HG03342 (cell line): ENCODE measurements at regions not wholly inside any gene's neighbourhood (a gene's known extent, or its start where the extent isn't known, plus 50 kb on each side); places are given as distances from the start of the nearest gene placed in this dataset.
"Not testable (repeated sequence)": the region's sequence is repeated elsewhere in the genome, so short reads cannot be mapped to it uniquely, and the experiment has no call there.

Experiments
- ATAC-seq: cut with Tn5 transposase; IDR thresholded peaks from one replicate; pipeline ENCODE4 v1.9.1; 2021; ENCODE audit warnings: mild to moderate bottlenecking, moderate library complexity; ENCODE audit not compliant: unreplicated experiment

DNA sequence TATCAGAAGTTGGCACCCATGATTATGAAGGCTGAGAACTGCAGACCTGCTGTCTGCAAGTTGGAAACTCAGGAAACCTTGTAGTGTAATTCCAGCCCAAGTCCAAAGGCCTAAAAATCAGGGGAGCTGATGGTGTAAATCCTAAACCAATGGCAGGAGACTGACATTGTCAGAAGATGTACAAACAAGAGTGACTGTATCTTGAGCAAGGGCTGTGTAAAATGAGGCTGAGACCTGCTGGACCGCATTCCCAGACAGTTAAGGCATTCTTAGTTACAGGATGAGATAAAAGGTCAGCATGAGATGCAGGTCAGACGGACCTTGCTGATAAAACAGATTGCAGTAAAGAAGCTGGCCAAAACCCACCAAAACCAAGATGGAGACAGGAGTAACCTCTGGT lies 147.7 kb downstream of the COG6 start:
- ATAC-seq = no peak

GRCh38 chr13:39803851-39804250 lies 148.4 kb downstream of the COG6 start:
- no peak for ATAC-seq

DNA sequence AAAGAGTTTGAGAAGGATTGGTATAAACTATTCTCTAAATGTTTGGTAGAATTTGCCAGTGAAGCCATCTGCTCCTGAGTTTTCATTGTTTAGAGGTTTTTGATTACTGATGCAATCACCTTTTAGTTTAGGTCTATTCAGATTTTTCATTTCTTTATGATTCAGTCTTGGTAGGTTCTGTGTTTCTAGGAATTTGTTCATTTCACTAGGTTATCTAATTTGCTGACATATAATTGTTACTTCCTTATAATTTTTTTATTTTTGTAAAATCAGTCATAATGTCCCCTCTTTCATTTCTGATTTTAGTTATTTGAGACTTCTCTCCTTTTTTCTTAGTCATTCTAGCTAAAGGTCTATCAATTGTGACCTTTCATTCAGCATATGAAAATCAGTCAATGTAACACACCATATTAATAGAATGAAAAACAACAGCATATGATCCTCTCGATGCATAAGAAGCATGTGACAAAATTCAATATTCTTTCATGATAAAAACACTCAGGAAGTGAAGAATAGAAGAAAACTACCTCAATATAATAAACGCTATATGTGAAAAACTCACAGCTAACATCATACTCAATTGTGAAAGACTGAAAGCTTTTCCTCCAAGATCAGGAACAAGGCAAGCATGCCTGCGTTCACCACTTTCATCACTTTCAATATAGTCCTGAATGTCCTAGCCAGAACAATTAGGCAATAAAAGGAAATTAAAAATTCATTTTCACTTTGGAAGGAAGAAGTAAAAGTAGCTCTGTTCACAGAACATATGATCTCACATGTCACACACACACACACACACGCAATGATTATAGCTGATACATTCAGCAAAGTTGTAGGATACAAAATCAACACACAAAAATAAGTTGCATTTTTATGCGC lies 149.1 kb downstream of the COG6 start:
- ATAC-seq = no peak

DNA sequence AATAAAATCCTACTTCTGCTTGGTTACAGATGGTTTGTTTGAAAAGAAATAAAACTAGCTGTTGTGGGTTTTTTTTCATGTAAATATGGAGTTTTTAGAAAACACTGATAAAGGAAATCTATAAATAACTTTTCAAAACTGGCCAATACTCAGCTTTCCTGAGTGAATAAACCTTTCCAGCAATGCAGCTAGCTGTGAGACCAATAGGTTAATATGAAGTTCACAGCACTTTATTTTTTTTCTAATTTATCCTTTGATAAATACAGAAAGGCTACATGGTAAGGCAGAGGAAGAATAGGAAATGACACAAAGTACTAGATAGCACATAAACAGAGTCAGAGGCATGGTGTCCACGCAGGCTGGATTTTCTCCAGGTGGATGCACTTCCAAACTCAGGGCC lies 154.0 kb downstream of the COG6 start:
- no peak for ATAC-seq

GRCh38 chr13:39810091-39810877 lies 154.8 kb downstream of the COG6 start:
- ATAC-seq = no peak

DNA sequence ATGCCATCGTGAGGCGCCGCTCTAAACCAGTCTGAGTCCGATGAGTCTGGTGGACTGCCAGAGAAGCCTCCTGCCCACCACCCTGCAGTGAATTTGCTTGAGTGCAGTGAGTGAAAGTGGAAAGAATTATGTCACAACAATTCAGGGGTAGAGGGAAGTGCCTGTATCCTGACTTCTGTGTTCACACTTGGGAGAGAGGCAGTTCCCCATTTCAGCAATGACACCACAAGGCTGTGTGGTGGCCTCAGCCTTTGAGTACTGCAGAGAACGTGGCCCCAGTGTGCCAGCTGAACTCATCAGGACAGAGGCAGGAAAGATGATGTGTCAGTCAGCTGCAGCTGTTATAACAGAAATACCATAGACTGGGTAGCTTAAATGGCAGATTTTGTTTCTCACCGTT lies 155.6 kb downstream of the COG6 start:
- no peak for ATAC-seq

GRCh38 chr13:39811696-39812095 lies 156.2 kb downstream of the COG6 start:
- no peak for ATAC-seq

DNA sequence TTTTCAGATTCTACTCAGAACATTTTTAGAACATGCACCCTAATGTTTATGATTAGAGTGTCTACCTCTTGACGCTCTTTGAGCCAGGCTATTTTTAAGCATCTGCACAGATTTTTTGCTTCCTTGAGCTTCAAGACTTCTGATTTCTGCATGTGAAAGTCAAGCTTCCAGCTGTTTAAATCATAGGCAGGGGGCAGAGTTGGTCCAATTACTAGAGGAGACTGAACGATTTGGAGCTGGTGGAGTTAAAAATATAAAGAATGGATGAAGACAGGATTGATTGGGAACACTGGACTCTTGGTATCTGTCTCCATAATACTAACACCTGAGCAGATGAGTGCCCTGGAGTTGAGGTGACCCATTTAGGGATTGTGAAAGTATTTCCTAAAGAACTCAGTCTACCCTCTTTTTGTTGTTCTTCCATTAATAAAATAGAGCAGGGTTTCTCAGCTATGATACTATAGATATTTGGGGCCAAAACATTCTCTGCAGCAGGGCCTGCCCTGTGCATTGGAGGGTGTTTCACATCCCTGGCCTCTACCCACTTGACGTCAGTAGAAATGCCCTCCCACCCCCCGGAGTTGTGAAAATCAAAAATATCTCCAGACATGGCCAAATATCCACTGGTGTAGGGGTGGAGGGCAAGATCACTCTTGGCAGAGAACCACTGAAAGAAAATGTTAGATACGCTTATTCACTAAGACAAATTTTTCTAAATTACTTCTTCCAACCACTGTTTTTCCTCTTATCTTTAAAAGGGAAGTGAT lies 160.1 kb downstream of the COG6 start:
- no peak for ATAC-seq

DNA sequence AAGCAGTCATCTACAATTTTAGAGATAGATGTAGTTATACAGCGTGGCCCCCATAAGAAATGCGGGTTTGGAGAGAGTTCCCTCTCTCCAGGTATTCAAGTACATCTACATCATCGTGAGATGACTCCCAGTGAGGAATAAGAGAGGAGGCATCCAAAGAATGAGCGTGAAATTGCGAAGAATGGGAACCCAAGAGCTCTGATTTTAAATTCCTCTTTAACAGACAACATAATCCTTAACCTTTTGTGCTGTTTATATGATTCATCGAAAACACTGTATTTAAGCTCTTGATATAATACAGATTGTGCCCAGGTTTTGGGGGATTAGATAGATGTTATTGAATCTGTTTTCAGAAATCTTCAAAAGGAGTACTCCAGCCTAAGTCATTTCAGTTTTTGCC lies 161.5 kb downstream of the COG6 start:
- no peak for ATAC-seq

- ATAC-seq = no peak
Observed at GRCh38 chr13:39818953-39819352, 163.5 kb downstream of the COG6 start.

GRCh38 chr13:39820606-39821005 lies 165.1 kb downstream of the COG6 start:
- ATAC-seq = no peak

- ATAC-seq = peak; percentile 52
Observed at GRCh38 chr13:39821977-39822376, 166.5 kb downstream of the COG6 start.

GRCh38 chr13:39822437-39822836 lies 167.0 kb downstream of the COG6 start:
- no peak for ATAC-seq

DNA sequence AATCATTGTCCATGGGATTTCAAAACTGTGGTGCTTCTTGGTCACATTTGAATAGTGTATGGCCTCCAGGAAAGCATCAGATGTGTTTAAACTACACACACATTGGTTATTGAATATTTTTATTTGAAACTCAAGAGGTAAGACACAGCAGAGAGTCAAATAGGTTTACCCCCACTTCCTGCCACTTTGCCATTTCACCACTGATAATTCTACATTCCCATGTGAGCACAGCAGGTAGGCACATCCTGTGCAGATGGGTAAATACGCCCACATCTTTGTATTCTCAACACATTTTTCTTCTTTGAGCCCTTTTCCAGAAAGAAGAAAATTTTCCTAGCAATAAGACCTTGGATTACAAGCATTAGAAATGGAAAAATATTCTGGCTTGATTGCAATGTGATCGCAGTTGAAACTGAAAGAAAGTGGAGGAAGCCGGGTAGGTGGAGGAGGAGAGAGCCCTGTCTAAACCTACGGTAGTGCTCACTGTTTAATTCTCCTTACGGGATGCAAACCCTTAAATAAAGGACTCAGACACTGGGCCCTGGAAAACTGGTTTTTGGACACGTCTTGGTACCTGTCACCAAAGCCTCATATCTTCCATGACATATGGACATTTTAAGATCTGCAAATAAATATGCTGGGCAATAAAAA lies 167.7 kb downstream of the COG6 start:
- ATAC-seq = no peak

DNA sequence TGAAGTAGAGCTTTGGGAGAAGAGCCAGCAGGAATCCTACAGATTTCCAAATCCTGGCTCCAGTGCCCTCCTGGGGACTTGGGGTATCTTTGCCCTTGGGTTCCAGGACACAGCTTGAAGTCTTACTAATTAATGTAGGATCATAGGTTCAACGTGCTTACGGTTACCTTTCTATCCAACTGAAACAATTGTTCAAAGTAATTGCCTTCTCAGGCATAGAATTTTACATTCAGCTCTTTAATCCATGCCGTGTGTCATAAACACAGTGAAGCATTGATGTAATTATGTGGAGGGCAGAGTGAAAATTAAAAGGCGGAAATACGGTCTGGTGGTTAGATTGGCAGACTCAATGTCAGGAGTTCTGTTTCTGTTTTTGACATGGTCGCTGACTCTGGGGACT lies 170.4 kb downstream of the COG6 start:
- ATAC-seq = no peak

DNA sequence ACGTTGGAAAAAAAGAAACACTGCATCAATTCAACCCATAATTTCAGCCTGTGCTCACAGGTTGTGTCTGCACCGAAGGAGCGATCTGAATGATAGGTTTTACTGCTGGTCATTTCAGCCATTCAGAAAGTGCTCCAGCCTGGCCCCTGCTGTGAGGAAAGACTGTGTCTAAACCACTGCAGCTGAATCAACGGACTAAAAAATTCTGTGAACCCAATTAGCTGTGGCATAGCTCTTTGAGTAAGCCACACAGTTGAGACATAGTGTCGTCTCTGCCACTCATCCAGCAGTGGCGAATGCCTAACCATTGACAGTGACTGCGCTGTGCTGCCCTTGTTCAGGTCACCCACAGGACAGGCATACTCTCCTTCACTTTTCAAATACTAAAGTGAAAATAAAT lies 179.8 kb downstream of the COG6 start:
- no peak for ATAC-seq

- ATAC-seq = no peak
Observed at GRCh38 chr13:39836038-39836437, 180.6 kb downstream of the COG6 start.

DNA sequence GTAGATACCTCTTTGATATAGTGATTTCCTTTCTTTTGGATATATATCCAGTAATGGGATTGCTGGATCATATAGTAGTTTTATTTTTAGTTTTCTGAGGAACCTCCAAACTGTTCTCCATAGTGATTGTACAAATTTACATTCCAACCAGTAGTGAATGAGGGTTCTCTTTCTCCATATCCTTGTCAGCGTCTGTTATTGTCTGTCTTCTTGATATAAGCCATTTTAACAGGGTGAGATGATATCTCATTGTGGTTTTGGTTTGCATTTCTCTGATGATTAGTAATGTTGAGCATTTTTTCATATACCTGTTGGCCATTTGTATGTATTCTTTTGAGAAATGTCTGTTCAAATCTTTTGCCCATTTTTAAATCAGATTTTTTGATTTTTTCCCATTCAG lies 182.4 kb downstream of the COG6 start:
- not testable (repeated sequence) for ATAC-seq

DNA sequence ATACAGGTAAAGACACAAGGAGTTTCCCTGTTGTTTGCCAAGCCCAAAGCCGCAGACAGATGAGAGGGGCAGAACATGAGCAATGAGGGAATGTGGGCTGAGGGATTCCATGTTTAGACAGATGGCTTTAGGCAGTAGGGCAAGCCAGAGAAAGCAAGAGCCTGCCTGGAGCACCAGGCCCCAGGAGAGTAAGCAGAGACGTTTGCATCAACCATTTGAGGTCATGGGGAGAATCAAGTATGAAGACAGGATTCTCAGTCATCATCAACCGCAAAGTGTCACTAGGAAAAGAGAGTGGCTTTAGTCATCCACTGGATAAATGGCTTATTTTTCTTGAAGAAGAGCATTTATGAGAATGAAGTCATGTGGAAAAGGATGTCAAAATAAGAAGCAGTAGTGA lies 184.7 kb downstream of the COG6 start:
- no peak for ATAC-seq

- no peak for ATAC-seq
Observed at GRCh38 chr13:39847336-39847735, 191.9 kb downstream of the COG6 start.

DNA sequence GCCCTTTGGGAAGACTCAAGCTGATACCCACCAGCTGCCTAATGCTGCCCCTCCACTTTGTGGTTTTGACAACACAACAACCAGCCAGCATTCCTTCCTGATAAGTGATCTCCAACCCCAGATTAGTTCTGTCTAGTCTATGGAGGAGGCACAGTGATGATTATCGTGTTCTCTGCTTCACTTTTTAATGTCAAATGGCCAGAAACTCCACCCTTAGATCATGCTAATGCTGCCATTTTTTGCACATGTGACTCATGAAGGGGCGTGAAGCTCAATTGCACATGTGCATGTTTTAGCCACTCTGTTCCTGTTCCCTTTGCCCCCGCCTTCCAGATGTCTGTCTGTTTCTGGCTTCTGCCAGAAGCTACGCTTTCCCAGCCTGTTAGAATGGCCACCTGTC lies 199.8 kb downstream of the COG6 start:
- no peak for ATAC-seq
